H1 (cell line): ENCODE measurements at regions not wholly inside any gene's neighbourhood (a gene's known extent, or its start where the extent isn't known, plus 50 kb on each side); places are given as distances from the start of the nearest gene placed in this dataset.

Experiments used
- CTCF ChIA-PET: fragments of 300-600 bp; sonication (Branson Sonifier 250); formaldehyde crosslinking; loops from one replicate; lab custom pipeline; 2021; ENCODE audit not compliant: partially characterized antibody; lab: Charles Lee
- POLR2A ChIA-PET: fragments of 300-600 bp; sonication (Branson Sonifier 250); formaldehyde crosslinking; loops from one replicate; lab custom pipeline; 2021; ENCODE audit warnings: inconsistent platforms; ENCODE audit not compliant: partially characterized antibody; lab: Charles Lee
- DNase-seq, 2 experiments: peaks; one replicate each; pipeline versions ENCODE4 v3.0.0 to v3.0.0-alpha.2; 2010 to 2022; ENCODE audit warnings: low spot score in 2 of 2, low read depth in 1 of 2, mixed read lengths in 1 of 2
- FAIRE-seq: peaks from 2 replicates; lab custom pipeline; 2011; peaks lifted over from hg19 to GRCh38; lab: Jason Lieb, UNC
- H2AFZ ChIP-seq: 2 replicates; pipeline ENCODE4 v1.8.1; 2012; ENCODE audit warnings: low read length, inconsistent platforms
- H2AK5ac ChIP-seq: 2 replicates; pipeline ENCODE4 v1.6.1; 2013; ENCODE audit warnings: low read depth, low read length
- H2BK120ac ChIP-seq: replicated peaks from 2 replicates; pipeline ENCODE3; 2013; ENCODE audit warnings: low read depth, low read length, inconsistent platforms
- H2BK12ac ChIP-seq: 2 replicates; pipeline ENCODE4 v1.6.1; 2013; ENCODE audit warnings: low read depth, low read length
- H2BK15ac ChIP-seq: 2 replicates; pipeline ENCODE4 v1.6.1; 2013; ENCODE audit warnings: low read length
- H2BK20ac ChIP-seq: 2 replicates; pipeline ENCODE4 v1.6.1; 2013; ENCODE audit warnings: low read length
- H2BK5ac ChIP-seq: 2 replicates; pipeline ENCODE4 v1.6.1; 2013; ENCODE audit warnings: low read depth, low read length
- H3K14ac ChIP-seq: 2 replicates; pipeline ENCODE4 v1.6.1; 2013; ENCODE audit warnings: inconsistent platforms; ENCODE audit not compliant: insufficient read length
- H3K18ac ChIP-seq: 2 replicates; pipeline ENCODE4 v1.6.1; 2013; ENCODE audit warnings: low read length; ENCODE audit errors: extremely low read depth
- H3K23ac ChIP-seq: 2 replicates; pipeline ENCODE4 v1.6.1; 2013; ENCODE audit warnings: inconsistent platforms; ENCODE audit not compliant: insufficient read length
- H3K23me2 ChIP-seq: 2 replicates; pipeline ENCODE4 v1.6.1; 2013; ENCODE audit warnings: low read depth, low read length
- H3K27ac ChIP-seq: 2 replicates; pipeline ENCODE4 v1.6.1; 2011; ENCODE audit warnings: low read depth, low read length, inconsistent platforms
- H3K27me3 ChIP-seq, 4 experiments: replicated peaks in 1 of 4; 1 replicate in 1 of 4; 2 replicates in 3 of 4; pipeline versions ENCODE4 v1.6.1 to v1.8.1; 2011 to 2013; ENCODE audit warnings: low read length in 3 of 4, mild to moderate bottlenecking in 3 of 4, inconsistent platforms in 2 of 4, mixed read lengths in 2 of 4, moderate library complexity in 1 of 4; ENCODE audit not compliant: control insufficient read depth in 3 of 4, insufficient read depth in 3 of 4; ENCODE audit errors: extremely low read depth in 1 of 4
- H3K36me3 ChIP-seq, 4 experiments: 2 replicates each; pipeline versions ENCODE4 v1.6.1 to v1.8.1; 2011 to 2013; ENCODE audit warnings: mild to moderate bottlenecking in 4 of 4, low read length in 3 of 4, moderate library complexity in 2 of 4, control low read depth in 1 of 4, inconsistent platforms in 1 of 4; ENCODE audit not compliant: insufficient read depth in 4 of 4, control insufficient read depth in 2 of 4
- H3K4ac ChIP-seq: replicated peaks from 2 replicates; pipeline ENCODE3; 2013; ENCODE audit warnings: low read length, low read depth, mixed read lengths, inconsistent platforms; ENCODE audit not compliant: insufficient read length
- H3K4me1 ChIP-seq, 4 experiments: replicated peaks in 1 of 4; 1 replicate in 1 of 4; 2 replicates in 3 of 4; pipeline versions ENCODE4 v1.6.1 to v1.8.1; 2011 to 2013; ENCODE audit warnings: low read length in 3 of 4, inconsistent platforms in 2 of 4, mixed read lengths in 1 of 4; ENCODE audit not compliant: insufficient read depth in 4 of 4, control insufficient read depth in 3 of 4
- H3K4me2 ChIP-seq, 2 experiments: 2 replicates each; pipeline versions ENCODE4 v1.6.1 to v1.8.1; 2011 to 2013; ENCODE audit warnings: low read depth in 2 of 2, low read length in 2 of 2, control low read depth in 1 of 2, inconsistent platforms in 1 of 2, mild to moderate bottlenecking in 1 of 2; ENCODE audit not compliant: insufficient read depth in 1 of 2
- H3K4me3 ChIP-seq, 4 experiments: fragments of 200-600, 300-600 bp in 1 of 4; sonication (generic), shearing (Covaris generic), sonication (Bioruptor Twin) in 1 of 4; 2 replicates each; pipeline versions ENCODE4 v1.5.1 to v1.8.1; 2011 to 2016; ENCODE audit warnings: low read length in 4 of 4, low read depth in 3 of 4, control low read depth in 2 of 4, inconsistent platforms in 2 of 4, mild to moderate bottlenecking in 2 of 4, mixed read lengths in 1 of 4, moderate library complexity in 1 of 4; ENCODE audit not compliant: insufficient read depth in 2 of 4; ENCODE audit errors: extremely low read depth in 1 of 4
- H3K56ac ChIP-seq: replicated peaks from 2 replicates; pipeline ENCODE3; 2013; ENCODE audit warnings: low read depth, mild to moderate bottlenecking, mixed read lengths, low read length, inconsistent platforms; ENCODE audit not compliant: insufficient read length
- H3K79me1 ChIP-seq: 2 replicates; pipeline ENCODE4 v1.6.1; 2013; ENCODE audit warnings: low read depth, low read length, control low read depth
- H3K79me2 ChIP-seq, 2 experiments: 2 replicates each; pipeline versions ENCODE4 v1.6.1 to v1.8.1; 2012 to 2013; ENCODE audit warnings: low read length in 2 of 2, mild to moderate bottlenecking in 2 of 2, inconsistent platforms in 1 of 2; ENCODE audit not compliant: insufficient read depth in 2 of 2, control insufficient read depth in 1 of 2
- H3K9ac ChIP-seq, 4 experiments: replicated peaks in 1 of 4; 1 replicate in 1 of 4; 2 replicates in 3 of 4; pipeline versions ENCODE4 v1.6.1 to v1.8.1; 2011 to 2013; ENCODE audit warnings: low read depth in 3 of 4, low read length in 3 of 4, control low read depth in 2 of 4, mild to moderate bottlenecking in 2 of 4, moderate library complexity in 2 of 4, inconsistent platforms in 1 of 4; ENCODE audit errors: extremely low read depth in 1 of 4
- H3K9me3 ChIP-seq, 2 experiments: 2 replicates each; pipeline versions ENCODE4 v1.6.1 to v1.8.1; 2012 to 2013; ENCODE audit warnings: mild to moderate bottlenecking in 2 of 2, moderate library complexity in 2 of 2, control low read depth in 1 of 2, inconsistent platforms in 1 of 2, low read depth in 1 of 2, low read length in 1 of 2, mixed read lengths in 1 of 2; ENCODE audit not compliant: insufficient read depth in 2 of 2
- H4K20me1 ChIP-seq, 2 experiments: replicated peaks in 1 of 2; 2 replicates each; pipeline versions ENCODE3 to v1.8.1; 2011 to 2013; ENCODE audit warnings: inconsistent platforms in 2 of 2, low read length in 2 of 2, mild to moderate bottlenecking in 1 of 2; ENCODE audit not compliant: insufficient read depth in 2 of 2, control insufficient read depth in 1 of 2
- H4K5ac ChIP-seq: 2 replicates; pipeline ENCODE4 v1.6.1; 2013; ENCODE audit warnings: low read length, low read depth, mixed read lengths, inconsistent platforms; ENCODE audit not compliant: insufficient read length
- H4K8ac ChIP-seq: 2 replicates; pipeline ENCODE4 v1.8.0; 2013; ENCODE audit warnings: mild to moderate bottlenecking, moderate library complexity, low read length, inconsistent platforms; ENCODE audit not compliant: insufficient read depth; ENCODE audit errors: extremely low read depth
- H4K91ac ChIP-seq: replicated peaks from 2 replicates; pipeline ENCODE3; 2013; ENCODE audit warnings: low read length, mixed read lengths, inconsistent platforms; ENCODE audit not compliant: insufficient read length
- BRCA1 ChIP-seq: IDR thresholded peaks from 2 replicates; pipeline ENCODE4 v1.6.1; 2012; ENCODE audit warnings: low read depth, low read length, improper control_type of control experiment
- CTBP2 ChIP-seq: IDR thresholded peaks from 2 replicates; pipeline ENCODE4 v1.7.0; 2011; ENCODE audit warnings: borderline replicate concordance, mild to moderate bottlenecking, moderate library complexity, mixed read lengths, low read length; ENCODE audit not compliant: insufficient read depth, insufficient read length
- E2F6 ChIP-seq: IDR thresholded peaks from 2 replicates; pipeline ENCODE4 v1.6.1; 2012; ENCODE audit warnings: inconsistent platforms
- HDAC6 ChIP-seq: IDR thresholded peaks from one replicate; pipeline ENCODE4 v1.7.1; 2012; ENCODE audit warnings: low read depth, mild to moderate bottlenecking, inconsistent platforms, low read length, moderate library complexity
- KDM5A ChIP-seq: fragments of 200-600 bp; IDR thresholded peaks from 2 replicates; pipeline ENCODE4 v1.7.1; 2012; ENCODE audit warnings: mild to moderate bottlenecking, low read length, inconsistent platforms, mixed read lengths
- NANOG ChIP-seq: IDR thresholded peaks from 2 replicates; pipeline ENCODE4 v1.6.1; 2011; ENCODE audit warnings: low read length, low read depth, mild to moderate bottlenecking, inconsistent platforms; ENCODE audit not compliant: insufficient read depth, poor library complexity, severe bottlenecking
- RNF2 ChIP-seq: fragments of 200-900, 300-1000 bp; sonication (generic); IDR thresholded peaks from 2 replicates; pipeline ENCODE4 v1.7.1; 2016; ENCODE audit warnings: borderline replicate concordance, low read depth, mild to moderate bottlenecking, antibody characterized with exemption, low read length; ENCODE audit not compliant: poor library complexity, severe bottlenecking; ENCODE audit errors: missing control alignments
- SAP30 ChIP-seq: fragments of 300-600 bp; sonication (generic); IDR thresholded peaks from 2 replicates; pipeline ENCODE4 v1.7.1; 2012; ENCODE audit warnings: low read length, moderate library complexity, mild to moderate bottlenecking, inconsistent platforms; ENCODE audit not compliant: insufficient read depth, insufficient replicate concordance
- SIN3A ChIP-seq, 2 experiments: IDR thresholded peaks in 1 of 2; conservative IDR thresholded peaks in 1 of 2; 2 replicates each; pipeline ENCODE4 v1.6.1; 2011 to 2012; ENCODE audit warnings: low read length in 2 of 2, improper control_type of control experiment in 1 of 2, low read depth in 1 of 2, mild to moderate bottlenecking in 1 of 2
- SIRT6 ChIP-seq: IDR thresholded peaks from one replicate; pipeline ENCODE4 v1.7.1; 2012; ENCODE audit warnings: low read length, inconsistent platforms
- TAF7 ChIP-seq: optimal IDR thresholded peaks from 2 replicates; pipeline ENCODE3; 2011; ENCODE audit warnings: low read depth, mild to moderate bottlenecking, inconsistent platforms, low read length, moderate library complexity, borderline replicate concordance
- TCF12 ChIP-seq: IDR thresholded peaks from 2 replicates; pipeline ENCODE4 v1.6.1; 2011; ENCODE audit warnings: low read depth, mild to moderate bottlenecking, low read length
- YY1 ChIP-seq: IDR thresholded peaks from 2 replicates; pipeline ENCODE4 v1.6.1; 2011; ENCODE audit warnings: low read depth, mild to moderate bottlenecking, low read length
- ZNF274 ChIP-seq: IDR thresholded peaks from 2 replicates; pipeline ENCODE4 v1.7.0; 2012; ENCODE audit warnings: low read length, borderline replicate concordance; ENCODE audit errors: extremely low read depth
- WGBS, 2 experiments: shearing (Covaris generic) in 1 of 2; methylation state at CpG; one replicate each; pipeline versions ENCODE4 v1.1.6 to v1.1.7; 2013 to 2015; ENCODE audit warnings: low lambda C conversion rate in 2 of 2, mixed read lengths in 2 of 2, inconsistent platforms in 1 of 2, low coverage in 1 of 2, missing lambda C conversion rate in 1 of 2; ENCODE audit not compliant: insufficient replicate concordance in 2 of 2, insufficient coverage in 1 of 2, insufficient read length in 1 of 2; ENCODE audit errors: extremely low coverage in 1 of 2, missing lambda C conversion rate in 1 of 2; 5-methylcytosine and 5-hydroxymethylcytosine counted together

- POLR2A ChIA-PET: no interaction called here
- H3K4ac ChIP-seq: no peak overlapping the region
- no peak overlapping the region for H2AK5ac ChIP-seq
- H3K4me3 ChIP-seq: no peak overlapping the region
- H3K27ac ChIP-seq: no peak overlapping the region
- no peak overlapping the region for H2BK120ac ChIP-seq
- H3K27me3 ChIP-seq: no peaks in the 10 kb centered on the region
- H3K4me1 ChIP-seq: no peaks in the 10 kb centered on the region
- H3K79me2 ChIP-seq: no peaks in the 10 kb centered on the region
- FAIRE-seq: no peak
- H4K20me1 ChIP-seq: no peaks in the 10 kb centered on the region
- H3K79me1 ChIP-seq: no peaks in the 10 kb centered on the region
- no peak overlapping the region for H2AFZ ChIP-seq
- H2BK12ac ChIP-seq: no peak overlapping the region
- no peaks in the 10 kb centered on the region for H3K36me3 ChIP-seq
- CTCF ChIA-PET: no interaction called here
- H2BK5ac ChIP-seq: no peak overlapping the region
- no peaks in the 10 kb centered on the region for H3K23me2 ChIP-seq
- H4K5ac ChIP-seq: no peak overlapping the region
- no peak overlapping the region for H2BK20ac ChIP-seq
- no peak overlapping the region for H3K14ac ChIP-seq
- H2BK15ac ChIP-seq: no peak overlapping the region
- H4K91ac ChIP-seq: no peak overlapping the region
- H3K4me2 ChIP-seq: no peak overlapping the region
- no peak overlapping the region for H3K18ac ChIP-seq
- H3K9ac ChIP-seq: no peak overlapping the region
- H3K9me3 ChIP-seq: no peaks in the 10 kb centered on the region
- DNase-seq: no peak
- H4K8ac ChIP-seq: no peak overlapping the region
- no peak overlapping the region for H3K23ac ChIP-seq
- H3K56ac ChIP-seq: no peak overlapping the region
- 90% methylated on average over 4 of the region's 4 CpGs; no CpG with 5 or more reads in 1 of the 2 experiments for WGBS, 2 experiments
- no peak for TF ChIP-seq NANOG
- TF ChIP-seq SIN3A (conservative IDR thresholded peaks at IDR 0.05 in 1 of 2, IDR thresholded peaks at IDR 0.05 in 1 of 2; ENCODE audit: low read depth in 1 of 2, low read length in 2 of 2): no peak
- no peak for TF ChIP-seq ZNF274
- no peak for TF ChIP-seq HDAC6
- no peak for TF ChIP-seq TCF12
- no peak for TF ChIP-seq CTBP2
- no peak for TF ChIP-seq YY1
- no peak for TF ChIP-seq SIRT6
- no peak for TF ChIP-seq SAP30
- no peak for TF ChIP-seq E2F6
- no peak for TF ChIP-seq KDM5A
- TF ChIP-seq TAF7: no peak
- no peak for TF ChIP-seq RNF2
- no peak for TF ChIP-seq BRCA1
Measured at GRCh38 chr14:85744573-85744972, 214.6 kb downstream of the FLRT2 start.
